ENCODE measurements at regions not wholly inside any gene's neighbourhood (a gene's known extent, or its start where the extent isn't known, plus 50 kb on each side); places are given as distances from the start of the nearest gene placed in this dataset.

GRCh38 chr6:142659661-142660060 lies 285.3 kb downstream of the HIVEP2 start:
- no peak for TF ChIP-seq CTCF (IDR thresholded peaks at IDR 0.05)
- TF ChIP-seq ATF1 (CRISPR knock-in tag; IDR thresholded peaks at IDR 0.05): no peak
- TF ChIP-seq NFYB (CRISPR knock-in tag; conservative IDR thresholded peaks at IDR 0.05; ENCODE audit: low read depth): no peak
- no peak for TF ChIP-seq TEAD4 (CRISPR knock-in tag; IDR thresholded peaks at IDR 0.05)
- TF ChIP-seq TEAD1 (CRISPR knock-in tag; IDR thresholded peaks at IDR 0.05): no peak
- no peak for TF ChIP-seq ZNF317 (CRISPR knock-in tag; IDR thresholded peaks at IDR 0.05; ENCODE audit: borderline replicate concordance, low read depth)

Data from WTC11 (cell line).